HG03097 (cell line): ENCODE measurements at regions not wholly inside any gene's neighbourhood (a gene's known extent, or its start where the extent isn't known, plus 50 kb on each side); places are given as distances from the start of the nearest gene placed in this dataset.
"Not testable (repeated sequence)": the region's sequence is repeated elsewhere in the genome, so short reads cannot be mapped to it uniquely, and the experiment has no call there.

Experiments used
- ATAC-seq: cut with Tn5 transposase; IDR thresholded peaks from one replicate; pipeline ENCODE4 v1.9.1; 2021; ENCODE audit not compliant: unreplicated experiment, low FRiP score

GRCh38 chr18:46179306-46179705, 75.1 kb downstream of the HAUS1 start:
- ATAC-seq: no peak

- no peak for ATAC-seq
These were observed 78.6 kb downstream of the HAUS1 start for GRCh38 chr18:46182633-46183358.

DNA sequence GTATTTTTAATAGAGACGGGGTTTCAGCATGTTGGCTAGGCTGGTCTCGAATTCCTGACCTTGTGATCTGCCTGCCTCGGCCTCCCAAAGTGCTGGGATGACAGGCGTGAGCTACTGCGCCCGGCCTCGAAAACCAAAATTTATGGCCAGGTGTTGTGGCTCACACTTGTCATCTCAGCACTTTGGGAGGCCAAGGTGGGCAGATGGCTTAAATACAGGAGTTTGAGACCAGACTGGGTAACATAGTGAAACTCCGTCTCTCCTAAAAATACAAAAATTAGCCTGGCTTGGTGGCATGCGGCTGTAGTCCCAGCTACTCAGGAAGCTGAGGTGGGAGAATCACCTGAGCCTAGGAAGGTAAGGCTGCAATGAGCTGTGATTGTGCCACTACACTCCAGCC, 80.1 kb downstream of the HAUS1 start:
- ATAC-seq: not testable (repeated sequence)

GRCh38 chr18:46184727-46185126, 80.5 kb downstream of the HAUS1 start:
- no peak for ATAC-seq

- ATAC-seq: no peak
These were observed 86.5 kb downstream of the HAUS1 start for GRCh38 chr18:46190667-46191066.

DNA sequence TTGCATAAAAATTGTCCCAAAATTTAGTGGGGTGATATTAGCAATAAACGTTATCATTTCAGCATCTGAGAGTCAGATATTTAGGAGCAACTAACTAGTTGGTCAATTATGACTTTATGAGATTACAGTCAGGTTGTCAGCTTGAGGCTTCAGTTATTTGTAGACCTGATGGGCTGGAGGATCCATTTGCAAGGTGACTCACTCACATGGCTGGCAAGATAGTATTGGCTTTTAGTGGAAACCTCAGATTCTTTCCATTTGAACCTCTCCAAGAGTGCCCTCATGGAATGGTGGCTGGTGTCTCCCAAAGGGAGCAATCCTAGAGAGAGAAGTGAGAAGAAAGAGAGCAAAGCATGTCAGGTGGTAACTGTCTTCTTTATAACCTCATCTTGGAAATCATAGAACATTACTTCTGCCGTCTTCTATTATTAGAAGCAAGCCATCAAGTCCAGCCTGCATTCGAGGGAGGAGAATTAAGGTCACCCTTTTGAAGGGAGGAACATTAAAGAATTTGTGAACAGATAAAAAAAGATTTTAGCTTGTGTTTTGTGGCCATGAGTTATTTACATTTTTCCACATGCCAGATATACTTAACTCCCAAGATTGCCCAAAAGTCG, 92.5 kb downstream of the HAUS1 start:
- no peak for ATAC-seq

DNA sequence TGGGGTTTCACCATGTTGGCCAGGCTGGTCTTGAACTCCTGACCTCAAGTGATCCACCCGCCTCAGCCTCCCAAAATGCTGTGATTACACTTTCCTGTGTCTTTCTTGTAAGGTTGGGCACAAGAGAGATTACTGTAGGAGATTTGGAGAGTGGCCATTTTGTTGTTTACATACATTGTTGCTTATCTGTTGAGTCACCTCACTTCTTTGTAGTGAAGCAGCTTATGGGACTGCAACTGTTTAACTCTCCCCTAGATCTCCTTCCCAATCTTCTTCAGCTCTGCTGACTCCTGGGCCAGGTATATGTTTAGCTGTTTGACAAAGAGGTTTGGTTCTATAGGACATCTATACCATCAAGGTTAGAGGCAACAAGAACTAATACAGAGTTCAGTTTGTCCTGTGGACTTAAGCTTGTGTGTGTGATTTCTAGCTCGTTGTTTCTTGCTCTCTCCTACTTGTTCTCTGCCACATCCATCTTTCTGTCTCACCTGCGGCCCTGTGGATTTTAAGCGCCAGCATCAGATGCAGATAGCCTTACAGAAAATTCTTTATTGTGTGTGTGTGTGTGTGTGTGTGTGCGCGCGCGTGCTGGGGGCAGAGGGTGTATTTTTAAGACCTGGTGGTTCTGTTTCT, 95.4 kb downstream of the HAUS1 start:
- ATAC-seq: no peak

- not testable (repeated sequence) for ATAC-seq
These were observed 96.2 kb downstream of the HAUS1 start for GRCh38 chr18:46200178-46201055.

DNA sequence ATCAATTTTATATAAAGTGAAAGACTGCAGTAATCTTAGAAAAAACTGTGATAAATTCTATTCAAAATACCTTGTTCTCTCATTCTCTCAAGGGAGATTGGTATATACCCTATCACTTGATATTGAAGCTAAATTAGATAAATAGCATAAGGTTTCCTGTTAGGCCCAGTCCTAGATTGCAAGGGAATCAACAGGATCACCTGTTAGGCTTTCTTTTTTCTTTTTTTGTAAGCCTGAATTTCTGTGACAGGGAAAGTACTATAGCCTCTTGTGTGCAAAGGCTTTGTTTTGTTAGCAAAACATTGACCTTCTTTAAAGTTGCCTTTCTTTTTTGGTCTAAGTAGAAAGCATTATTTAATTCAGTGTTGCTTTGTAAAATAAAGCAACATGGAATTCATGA, 100.0 kb downstream of the HAUS1 start:
- no peak for ATAC-seq

DNA sequence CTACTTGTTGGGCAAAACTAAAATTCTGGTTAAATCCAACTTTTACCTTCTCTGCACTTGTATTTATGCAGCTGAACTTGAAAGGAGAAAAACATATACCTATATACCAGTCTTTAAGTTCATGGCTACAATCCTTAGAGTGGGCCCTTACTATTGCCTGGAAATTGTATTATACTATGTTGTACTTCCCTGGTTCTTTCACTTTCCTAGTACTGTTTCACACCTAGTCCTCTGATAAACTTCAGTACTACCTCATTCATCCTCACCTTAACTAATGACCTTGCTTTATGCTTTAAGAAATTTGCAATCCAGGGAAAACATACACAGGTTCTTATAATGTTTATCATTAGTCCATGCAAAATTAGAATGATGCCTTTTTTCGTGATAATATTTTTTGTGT, 103.8 kb downstream of the HAUS1 start:
- ATAC-seq: no peak

DNA sequence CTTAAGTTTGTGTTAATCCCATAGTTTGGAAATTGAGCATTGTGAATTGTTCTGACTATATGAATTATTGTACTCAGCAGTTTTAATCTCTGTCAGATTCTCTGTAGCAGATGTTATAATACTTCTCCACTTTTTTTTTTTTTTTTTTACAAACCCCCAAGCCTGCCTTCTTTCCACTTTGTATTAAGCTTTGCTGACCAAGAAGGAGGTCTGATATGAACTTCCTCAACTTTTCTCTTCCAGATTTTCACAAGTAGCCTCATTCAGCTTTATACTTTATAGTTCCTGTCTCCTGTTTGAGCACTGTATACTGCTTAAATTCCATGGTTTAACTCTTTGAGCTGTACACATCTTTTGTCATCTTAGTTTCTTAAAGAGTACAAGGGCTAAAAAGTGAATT, 105.0 kb downstream of the HAUS1 start:
- no peak for ATAC-seq

GRCh38 chr18:46211816-46212215, 107.6 kb downstream of the HAUS1 start:
- ATAC-seq: no peak

DNA sequence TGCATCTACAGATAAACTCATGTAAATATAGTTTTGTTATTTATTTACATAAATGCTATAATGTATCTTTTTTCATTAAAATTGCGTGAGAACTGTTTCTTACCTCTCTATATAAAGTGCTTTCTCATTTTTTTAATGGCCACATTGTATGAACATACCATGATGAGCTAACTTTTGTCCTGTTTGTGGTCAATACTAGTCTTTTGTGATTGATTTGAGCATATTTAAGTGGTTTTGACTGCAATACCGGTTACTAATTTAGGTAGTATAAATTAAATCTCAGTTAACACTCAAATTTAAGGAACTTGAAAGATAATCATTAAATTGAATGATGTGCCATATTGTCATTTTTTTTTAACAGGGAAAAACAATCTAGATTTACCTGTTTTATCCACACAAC, 108.2 kb downstream of the HAUS1 start:
- no peak for ATAC-seq

DNA sequence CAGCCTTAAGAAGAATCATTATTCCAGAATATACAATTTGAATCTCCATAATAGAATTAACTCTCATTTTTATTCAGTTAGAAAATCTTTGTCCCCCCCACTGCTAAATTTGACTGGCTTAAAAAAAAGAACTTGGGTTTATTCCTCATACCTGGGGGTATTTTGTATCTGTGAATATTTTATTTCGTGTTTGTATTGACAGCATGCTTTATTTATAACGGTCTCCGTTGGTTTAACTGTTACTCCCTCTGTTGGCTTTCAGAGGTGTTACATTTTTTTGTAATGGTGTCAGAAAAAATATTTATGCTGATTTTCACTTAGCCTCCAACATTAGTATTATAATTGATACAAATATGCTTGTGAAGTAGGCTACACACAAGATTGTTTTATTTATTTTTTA, 109.1 kb downstream of the HAUS1 start:
- ATAC-seq: no peak

DNA sequence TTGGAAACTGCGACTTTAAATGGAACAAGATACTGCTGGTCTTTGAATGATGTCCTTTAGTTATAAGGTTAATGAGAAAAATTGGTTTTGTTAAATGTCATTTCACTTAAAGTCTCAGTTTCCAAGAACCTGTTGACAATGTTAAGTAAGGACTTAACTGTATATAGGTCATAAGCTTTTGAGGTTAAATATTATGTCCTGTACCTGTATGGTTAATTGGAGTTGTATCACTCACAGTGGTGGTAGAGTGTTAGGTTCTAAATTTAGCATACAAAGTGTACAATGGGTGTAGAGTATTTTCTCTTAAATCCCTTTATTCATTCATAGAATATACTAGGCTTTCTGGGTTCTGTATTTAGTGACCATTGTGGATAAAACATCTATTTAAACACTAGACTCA, 110.2 kb downstream of the HAUS1 start:
- ATAC-seq: no peak

DNA sequence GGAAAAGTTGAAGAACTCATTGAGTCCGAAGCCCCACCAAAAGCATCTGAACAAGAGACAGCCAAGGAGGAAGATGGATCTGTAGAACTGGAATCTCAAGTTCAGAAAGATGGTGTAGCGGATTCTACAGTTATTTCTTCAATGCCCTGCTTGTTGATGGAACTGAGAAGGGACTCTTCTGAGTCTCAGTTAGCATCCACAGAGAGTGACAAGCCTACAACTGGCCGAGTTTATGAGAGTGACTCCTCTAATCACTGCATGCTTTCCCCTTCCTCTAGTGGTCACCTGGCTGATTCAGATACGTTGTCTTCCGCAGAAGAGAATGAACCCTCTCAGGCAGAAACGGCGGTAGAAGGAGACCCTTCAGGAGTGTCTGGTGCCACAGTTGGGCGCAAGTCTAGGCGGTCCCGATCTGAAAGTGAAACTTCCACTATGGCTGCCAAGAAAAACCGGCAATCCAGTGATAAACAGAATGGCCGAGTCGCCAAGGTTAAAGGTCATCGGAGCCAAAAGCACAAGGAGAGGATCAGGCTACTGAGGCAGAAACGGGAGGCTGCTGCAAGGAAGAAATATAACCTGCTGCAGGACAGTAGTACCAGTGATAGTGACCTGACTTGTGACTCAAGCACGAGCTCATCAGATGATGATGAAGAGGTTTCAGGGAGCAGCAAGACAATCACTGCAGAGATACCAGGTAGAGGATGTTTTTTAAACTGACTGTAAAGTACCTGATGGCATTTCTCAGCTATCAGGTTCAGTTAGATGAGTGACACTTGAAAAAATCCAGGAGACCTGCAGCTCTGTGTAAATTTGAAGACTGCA, 111.9 kb downstream of the HAUS1 start:
- ATAC-seq: no peak

DNA sequence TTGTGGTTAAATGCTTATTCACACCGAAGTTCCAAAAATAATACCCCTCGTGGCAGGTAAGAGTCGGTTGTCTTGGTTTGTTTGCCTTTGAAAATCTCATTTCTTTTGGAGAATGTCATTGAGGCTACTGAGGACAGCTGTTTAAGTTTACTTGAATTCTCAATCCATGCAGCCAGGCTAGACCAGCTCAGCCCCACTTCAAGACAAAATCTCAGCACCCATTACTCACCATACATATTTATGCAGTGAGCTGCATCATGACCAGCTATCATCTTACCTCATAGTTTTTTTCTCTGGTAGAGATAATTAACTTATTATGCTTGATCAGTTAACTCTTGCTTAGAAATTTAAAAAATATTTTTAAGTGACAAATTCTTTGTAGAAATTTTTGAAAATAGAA, 115.9 kb downstream of the HAUS1 start:
- ATAC-seq: no peak

DNA sequence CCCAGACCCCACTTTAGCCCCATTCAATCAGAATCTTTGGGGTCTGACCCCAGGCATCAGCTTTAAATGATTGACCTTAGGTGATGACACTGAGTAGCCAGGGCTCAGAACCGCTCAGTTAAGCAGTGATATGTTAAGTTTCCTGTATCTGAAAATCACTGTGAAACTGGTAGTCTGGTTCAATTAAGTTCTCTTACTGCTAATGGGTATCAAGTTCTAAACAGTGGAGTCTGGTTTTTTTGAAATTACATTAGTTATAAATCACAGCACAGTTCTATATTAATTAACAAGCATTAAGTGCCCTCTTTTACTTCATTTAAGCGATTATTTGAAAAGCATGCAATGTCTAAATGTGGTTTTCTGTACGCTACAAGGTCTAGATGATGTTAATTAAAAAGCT, 117.9 kb downstream of the HAUS1 start:
- ATAC-seq: no peak

DNA sequence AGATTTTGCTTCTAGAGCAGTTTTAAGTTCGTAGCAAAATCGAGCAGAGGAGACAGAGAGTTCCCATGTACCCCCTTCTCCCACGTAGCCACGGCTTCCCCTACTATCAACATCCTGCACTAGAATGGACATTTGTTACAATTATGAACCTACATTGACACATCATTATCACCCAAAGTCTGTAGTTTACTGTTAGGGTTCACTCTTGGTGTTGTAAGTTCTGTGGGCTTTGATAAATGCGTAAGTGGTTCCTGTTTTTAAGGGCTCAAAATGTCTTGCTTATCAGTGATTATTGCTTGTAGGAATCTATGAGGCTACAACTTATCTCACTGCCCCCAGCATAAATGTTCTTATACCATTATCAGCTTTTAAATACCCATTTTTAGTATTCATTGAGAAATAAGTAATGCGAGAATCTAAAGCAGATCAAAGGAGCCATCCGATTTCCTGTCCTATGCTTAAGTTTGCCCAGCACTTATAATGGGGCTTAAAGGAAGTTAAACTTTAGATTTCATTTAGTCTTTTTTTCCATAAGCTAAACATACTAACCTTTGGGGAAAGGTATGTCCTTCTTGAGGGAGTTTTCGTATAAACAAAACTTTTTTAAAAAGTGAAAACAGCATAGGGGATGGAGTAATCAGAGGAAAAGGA, 118.7 kb downstream of the HAUS1 start:
- no peak for ATAC-seq
